Thoracic aorta (tissue), 2 donors: ENCODE measurements at regions not wholly inside any gene's neighbourhood (a gene's known extent, or its start where the extent isn't known, plus 50 kb on each side); places are given as distances from the start of the nearest gene placed in this dataset.

Source experiments
- ATAC-seq: fragments of 150-250 bp; one replicate; pipeline ENCODE4 v1.8.0; 2017; ENCODE audit warnings: low read depth; ENCODE audit not compliant: insufficient number of reproducible peaks, low FRiP score
- DNase-seq: peaks from one replicate; pipeline ENCODE4 v3.0.0-alpha.2; 2020; ENCODE audit warnings: low spot score
- H3K27ac ChIP-seq, 2 donors: fragments of 200-600 bp; sonication (generic); 1 replicate in 1 of 2; 2 replicates in 1 of 2; pipeline ENCODE4 v1.5.1; 2016; ENCODE audit warnings: mild to moderate bottlenecking in 2 of 2, moderate library complexity in 2 of 2
- H3K27me3 ChIP-seq: fragments of 200-600 bp; sonication (generic); replicated peaks from 2 replicates; pipeline ENCODE4 v1.6.0; 2016; ENCODE audit warnings: mild to moderate bottlenecking; ENCODE audit not compliant: insufficient read depth
- H3K36me3 ChIP-seq: fragments of 200-600 bp; sonication (generic); one replicate; pipeline ENCODE4 v1.5.1; 2016
- H3K4me1 ChIP-seq, 2 donors: fragments of 200-600 bp; sonication (generic); 1 replicate in 1 of 2; 2 replicates in 1 of 2; pipeline versions ENCODE4 v1.5.1 to v1.6.0; 2016; ENCODE audit warnings: low read depth in 2 of 2, mild to moderate bottlenecking in 1 of 2; ENCODE audit not compliant: control insufficient read depth in 1 of 2
- H3K4me3 ChIP-seq: fragments of 200-600 bp; sonication (generic); 2 replicates; pipeline ENCODE4 v1.5.1; 2016; ENCODE audit warnings: mild to moderate bottlenecking
- H3K9me3 ChIP-seq: fragments of 200-600 bp; sonication (generic); 2 replicates; pipeline ENCODE4 v1.5.1; 2016
- TF ChIP-seq, protein P1 (sequence below): fragments of 200-600 bp; sonication (generic); IDR thresholded peaks from one replicate; pipeline ENCODE4 v1.5.1; 2019; ENCODE audit warnings: antibody characterized with exemption

DNA sequence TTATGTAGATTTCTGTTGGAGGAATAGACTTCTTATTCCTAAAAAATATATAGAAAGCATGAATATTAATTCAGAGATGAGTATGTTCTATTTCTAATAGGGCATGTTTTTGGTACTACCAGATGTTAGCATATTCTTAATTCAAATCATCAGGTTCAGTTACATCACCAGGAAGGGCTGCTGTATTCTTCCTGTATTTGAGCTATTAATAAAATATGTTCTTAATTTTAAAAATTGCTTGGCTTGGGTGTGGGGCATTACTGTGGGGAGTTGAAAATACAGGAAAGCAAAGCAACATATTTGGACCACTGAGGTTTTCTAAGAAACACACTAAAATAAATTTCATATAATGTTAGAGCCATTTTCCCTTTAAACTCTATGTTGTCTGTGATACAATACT is 343.0 kb downstream of the EPHA4 start:
- no peak for ATAC-seq
- TF ChIP-seq, protein P1, sequence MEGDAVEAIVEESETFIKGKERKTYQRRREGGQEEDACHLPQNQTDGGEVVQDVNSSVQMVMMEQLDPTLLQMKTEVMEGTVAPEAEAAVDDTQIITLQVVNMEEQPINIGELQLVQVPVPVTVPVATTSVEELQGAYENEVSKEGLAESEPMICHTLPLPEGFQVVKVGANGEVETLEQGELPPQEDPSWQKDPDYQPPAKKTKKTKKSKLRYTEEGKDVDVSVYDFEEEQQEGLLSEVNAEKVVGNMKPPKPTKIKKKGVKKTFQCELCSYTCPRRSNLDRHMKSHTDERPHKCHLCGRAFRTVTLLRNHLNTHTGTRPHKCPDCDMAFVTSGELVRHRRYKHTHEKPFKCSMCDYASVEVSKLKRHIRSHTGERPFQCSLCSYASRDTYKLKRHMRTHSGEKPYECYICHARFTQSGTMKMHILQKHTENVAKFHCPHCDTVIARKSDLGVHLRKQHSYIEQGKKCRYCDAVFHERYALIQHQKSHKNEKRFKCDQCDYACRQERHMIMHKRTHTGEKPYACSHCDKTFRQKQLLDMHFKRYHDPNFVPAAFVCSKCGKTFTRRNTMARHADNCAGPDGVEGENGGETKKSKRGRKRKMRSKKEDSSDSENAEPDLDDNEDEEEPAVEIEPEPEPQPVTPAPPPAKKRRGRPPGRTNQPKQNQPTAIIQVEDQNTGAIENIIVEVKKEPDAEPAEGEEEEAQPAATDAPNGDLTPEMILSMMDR, result no peak
- Histone ChIP-seq H3K4me3 (no peak overlapping the region), H3K9me3 (no peaks in the 10 kb centered on the region), H3K27ac (peak overlapping the region; percentile 69 to 77), H3K27me3 (no peaks in the 10 kb centered on the region), H3K4me1 (peaks cover 12 to 13% of the 10 kb centered on the region in 2 donors), H3K36me3 (no peaks in the 10 kb centered on the region)
- no peak for DNase-seq

DNA sequence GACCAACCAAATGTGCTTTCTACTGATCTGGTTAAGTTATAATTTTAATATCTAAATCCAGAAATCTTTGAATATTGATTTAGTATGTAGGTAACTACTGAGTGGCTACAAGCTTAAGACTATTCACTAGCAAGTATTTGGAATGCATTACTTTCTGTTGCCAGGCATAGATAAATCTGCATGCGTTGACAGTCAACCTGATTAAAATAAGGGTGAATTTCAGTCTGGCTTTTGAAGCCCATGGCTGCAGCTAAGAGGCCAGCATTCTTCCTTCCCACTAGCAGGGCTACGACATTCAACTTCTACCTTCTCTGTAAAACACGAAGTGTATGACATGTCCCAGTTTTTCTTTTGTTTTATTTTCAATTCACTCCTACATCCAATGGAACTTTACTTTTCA is 340.6 kb downstream of the EPHA4 start:
- no peaks in the 10 kb centered on the region for H3K36me3 ChIP-seq
- no peaks in the 10 kb centered on the region for H3K9me3 ChIP-seq
- peak overlapping the region in 1 of 2 donors; percentile 24 for H3K27ac ChIP-seq
- H3K4me3 ChIP-seq, result no peak overlapping the region
- ATAC-seq, result no peak
- H3K27me3 ChIP-seq, result no peaks in the 10 kb centered on the region
- DNase-seq, result no peak
- peaks cover 12 to 13% of the 10 kb centered on the region in 2 donors for H3K4me1 ChIP-seq
- TF ChIP-seq, protein P1, result no peak

DNA sequence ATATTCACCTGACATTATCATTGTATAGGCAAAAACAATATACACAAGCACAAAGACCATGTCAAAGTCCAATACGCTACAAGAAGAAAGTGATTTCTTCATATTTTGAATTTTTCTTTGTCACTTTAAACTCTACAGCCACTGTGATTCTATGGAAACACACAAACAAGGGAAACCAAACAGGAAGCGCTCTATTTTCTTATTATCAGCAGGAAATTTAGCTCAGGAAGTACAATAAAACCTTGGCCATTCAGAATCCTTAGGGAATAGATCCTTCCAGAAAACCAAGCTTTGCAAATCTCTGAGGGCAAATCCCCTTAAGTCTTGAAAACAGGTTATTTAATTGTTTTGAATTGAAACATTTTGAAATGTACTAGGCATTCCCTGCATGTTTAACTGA is 336.2 kb downstream of the EPHA4 start:
- no peaks in the 10 kb centered on the region for H3K36me3 ChIP-seq
- TF ChIP-seq, protein P1, result no peak
- H3K27me3 ChIP-seq, result no peaks in the 10 kb centered on the region
- no peaks in the 10 kb centered on the region for H3K9me3 ChIP-seq
- H3K27ac ChIP-seq, result no peak overlapping the region
- no peak for ATAC-seq
- no peaks in the 10 kb centered on the region for H3K4me1 ChIP-seq
- H3K4me3 ChIP-seq, result no peak overlapping the region
- no peak for DNase-seq

DNA sequence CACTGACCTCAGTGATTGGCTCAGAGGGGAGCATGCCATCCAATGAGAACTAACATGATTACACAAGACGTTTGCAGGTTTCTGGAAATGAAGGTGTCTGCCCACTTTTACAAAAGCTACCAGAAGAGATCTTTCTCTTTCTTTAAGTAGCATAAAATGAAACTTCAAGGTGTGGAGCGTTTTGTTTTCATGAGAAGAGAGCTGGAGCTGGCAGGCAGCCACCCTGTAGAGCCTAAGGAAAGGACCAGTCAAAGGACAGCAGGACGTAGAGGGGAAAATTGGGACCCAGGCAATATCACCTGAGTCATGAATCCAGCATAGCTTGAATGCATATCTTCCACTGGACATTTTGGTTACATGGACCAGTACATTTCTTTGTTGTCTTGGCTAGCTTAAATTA is 331.0 kb downstream of the EPHA4 start:
- no peak for ATAC-seq
- Histone ChIP-seq H3K4me1 (no peaks in the 10 kb centered on the region), H3K9me3 (no peaks in the 10 kb centered on the region), H3K4me3 (no peak overlapping the region), H3K27ac (no peak overlapping the region), H3K27me3 (no peaks in the 10 kb centered on the region), H3K36me3 (no peaks in the 10 kb centered on the region)
- TF ChIP-seq, protein P1, result no peak
- DNase-seq, result no peak

DNA sequence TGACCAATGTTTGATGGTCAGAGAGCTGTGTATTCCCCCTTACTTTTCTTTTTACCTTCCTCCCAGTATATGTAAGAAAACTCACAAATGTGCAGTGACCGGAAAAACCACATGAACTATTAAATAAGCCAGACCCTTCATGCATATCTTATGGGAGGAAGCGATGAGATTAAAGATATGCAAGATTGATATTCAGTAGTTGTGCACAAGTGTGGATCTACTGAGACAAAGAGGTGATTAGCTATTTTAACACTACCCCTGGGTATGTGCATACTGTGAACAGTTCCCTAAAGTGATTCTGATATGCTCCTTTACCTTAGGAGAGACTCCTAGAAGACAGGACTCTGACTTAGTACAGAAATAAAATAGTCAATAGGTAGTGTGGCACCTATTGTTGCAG is 328.3 kb downstream of the EPHA4 start:
- Histone ChIP-seq H3K4me3 (no peak overlapping the region), H3K9me3 (no peaks in the 10 kb centered on the region), H3K36me3 (no peaks in the 10 kb centered on the region), H3K27me3 (no peaks in the 10 kb centered on the region), H3K27ac (no peak overlapping the region), H3K4me1 (no peaks in the 10 kb centered on the region)
- ATAC-seq (no peak), DNase-seq (no peak)
- TF ChIP-seq, protein P1, result no peak
